ENCODE measurements at regions not wholly inside any gene's neighbourhood (a gene's known extent, or its start where the extent isn't known, plus 50 kb on each side); places are given as distances from the start of the nearest gene placed in this dataset.

GRCh38 chr13:37401721-37402120, 196.8 kb downstream of the POSTN start:
- intact Hi-C loops (cut with micrococcal nuclease), result no loop called here
- no peaks in the 10 kb centered on the region for H3F3A ChIP-seq (ENCODE audit: low read length, unreplicated experiment)
- BruUV-seq (replicated peaks), result no TSS peak
- H3K4me1 ChIP-seq (ENCODE audit: insufficient read depth, low read length), result no peaks in the 10 kb centered on the region
- H3K9me3 ChIP-seq (ENCODE audit: low read length), result no peaks in the 10 kb centered on the region
- no peaks in the 10 kb centered on the region for H4K20me1 ChIP-seq (ENCODE audit: low read length)
- no peaks in the 10 kb centered on the region for H3K79me2 ChIP-seq (ENCODE audit: low read length)
- no peak overlapping the region for H2AFZ ChIP-seq (ENCODE audit: low read length)
- no peak overlapping the region for H3K27ac ChIP-seq (ENCODE audit: low read length)
- no peaks in the 10 kb centered on the region for H3K36me3 ChIP-seq (ENCODE audit: low read depth, low read length)
- no peak overlapping the region for H3K4me3 ChIP-seq (ENCODE audit: low read length)
- POLR2A ChIA-PET (ENCODE audit: unreplicated experiment), result no interaction called here
- no peak overlapping the region for H3K4me2 ChIP-seq (ENCODE audit: low read length)
- no peak for ATAC-seq
- TF ChIP-seq EZH2 (IDR thresholded peaks at IDR 0.05; ENCODE audit: low read length, unreplicated experiment), result no peak
- TF ChIP-seq EZH2phosphoT487 (IDR thresholded peaks at IDR 0.05; ENCODE audit: borderline replicate concordance, low read length), result no peak
- TF ChIP-seq CTCF (conservative IDR thresholded peaks at IDR 0.05; ENCODE audit: low read depth, low read length), result no peak
- DNase-seq, result no peak
- H3K9ac ChIP-seq (ENCODE audit: low read length), result no peak overlapping the region
- H3K9me2 ChIP-seq (replicated peaks; ENCODE audit: low read length), result no peaks in the 10 kb centered on the region
- no peaks in the 10 kb centered on the region for H3K27me3 ChIP-seq (ENCODE audit: low read length)
- CTCF ChIA-PET, result no interaction called here

- H3K27me3 ChIP-seq (ENCODE audit: low read length), result no peaks in the 10 kb centered on the region
- POLR2A ChIA-PET (ENCODE audit: unreplicated experiment), result no interaction called here
Observed at GRCh38 chr13:37397535-37397934, 201.0 kb downstream of the POSTN start.

GRCh38 chr13:37395544-37395943, 203.0 kb downstream of the POSTN start:
- TF ChIP-seq EZH2phosphoT487 (IDR thresholded peaks at IDR 0.05; ENCODE audit: borderline replicate concordance, low read length), result no peak
- TF ChIP-seq EZH2 (IDR thresholded peaks at IDR 0.05; ENCODE audit: low read length, unreplicated experiment), result no peak
- no peak for TF ChIP-seq CTCF (conservative IDR thresholded peaks at IDR 0.05; ENCODE audit: low read depth, low read length)
- POLR2A ChIA-PET (ENCODE audit: unreplicated experiment), result no interaction called here
- Histone ChIP-seq H2AFZ (ENCODE audit: low read length) (no peak overlapping the region), H3K9me2 (replicated peaks; ENCODE audit: low read length) (no peaks in the 10 kb centered on the region), H3K27me3 (ENCODE audit: low read length) (no peaks in the 10 kb centered on the region), H3K9me3 (ENCODE audit: low read length) (no peaks in the 10 kb centered on the region), H3K4me2 (ENCODE audit: low read length) (no peak overlapping the region), H3K79me2 (ENCODE audit: low read length) (no peaks in the 10 kb centered on the region), H3K27ac (ENCODE audit: low read length) (no peak overlapping the region), H3K36me3 (ENCODE audit: low read depth, low read length) (no peaks in the 10 kb centered on the region), H3K4me1 (ENCODE audit: insufficient read depth, low read length) (no peaks in the 10 kb centered on the region), H3F3A (ENCODE audit: low read length, unreplicated experiment) (no peaks in the 10 kb centered on the region), H3K4me3 (ENCODE audit: low read length) (no peak overlapping the region), H3K9ac (ENCODE audit: low read length) (no peak overlapping the region), H4K20me1 (ENCODE audit: low read length) (no peaks in the 10 kb centered on the region)
- BruUV-seq (replicated peaks), result no TSS peak
- intact Hi-C loops (cut with micrococcal nuclease), result no loop called here
- ATAC-seq (no peak), DNase-seq (no peak)
- CTCF ChIA-PET, result no interaction called here

More at GRCh38 chr13:37397535-37397934, 201.0 kb downstream of the POSTN start:
- no peaks in the 10 kb centered on the region for H3F3A ChIP-seq (ENCODE audit: low read length, unreplicated experiment)
- H3K9me3 ChIP-seq (ENCODE audit: low read length), result no peaks in the 10 kb centered on the region
- H3K4me3 ChIP-seq (ENCODE audit: low read length), result no peak overlapping the region
- no peak for ATAC-seq
- BruUV-seq (replicated peaks), result no TSS peak
- no peak overlapping the region for H3K27ac ChIP-seq (ENCODE audit: low read length)
- CTCF ChIA-PET, result no interaction called here
- no peak for DNase-seq
- no peak overlapping the region for H3K9ac ChIP-seq (ENCODE audit: low read length)
- no peaks in the 10 kb centered on the region for H3K4me1 ChIP-seq (ENCODE audit: insufficient read depth, low read length)
- no peak overlapping the region for H3K4me2 ChIP-seq (ENCODE audit: low read length)
- no peaks in the 10 kb centered on the region for H4K20me1 ChIP-seq (ENCODE audit: low read length)
- H3K79me2 ChIP-seq (ENCODE audit: low read length), result no peaks in the 10 kb centered on the region
- no peak overlapping the region for H2AFZ ChIP-seq (ENCODE audit: low read length)
- intact Hi-C loops (cut with micrococcal nuclease), result no loop called here
- H3K9me2 ChIP-seq (replicated peaks; ENCODE audit: low read length), result no peaks in the 10 kb centered on the region
- H3K36me3 ChIP-seq (ENCODE audit: low read depth, low read length), result no peaks in the 10 kb centered on the region
- TF ChIP-seq CTCF (conservative IDR thresholded peaks at IDR 0.05; ENCODE audit: low read depth, low read length) (no peak), EZH2phosphoT487 (IDR thresholded peaks at IDR 0.05; ENCODE audit: borderline replicate concordance, low read length) (no peak), EZH2 (IDR thresholded peaks at IDR 0.05; ENCODE audit: low read length, unreplicated experiment) (no peak)
